T-helper 17 cell (primary cell): ENCODE measurements at regions not wholly inside any gene's neighbourhood (a gene's known extent, or its start where the extent isn't known, plus 50 kb on each side); places are given as distances from the start of the nearest gene placed in this dataset.

Experiments
- ATAC-seq: fragments of 150-1000 bp; cut with Tn5 transposase; 2 replicates; pipeline ENCODE4 v1.10.0; 2021; ENCODE audit warnings: mild to moderate bottlenecking, moderate library complexity
- DNase-seq, 3 donors: peaks; one replicate each; pipeline versions ENCODE4 v3.0.0 to v3.0.0-alpha.2; 2020 to 2021
- H3K9me3 ChIP-seq: one replicate; pipeline ENCODE4 v1.7.0; 2013; ENCODE audit warnings: low read length, mild to moderate bottlenecking; ENCODE audit not compliant: control insufficient read depth, poor library complexity, severe bottlenecking
- H3K27ac Mint-ChIP-seq: one replicate; pipeline ENCODE4 v1.8.0; 2022; ENCODE audit warnings: mild to moderate bottlenecking, moderate library complexity, mixed read lengths
- H3K27me3 Mint-ChIP-seq: one replicate; pipeline ENCODE4 v1.8.0; 2022; ENCODE audit warnings: mixed read lengths
- H3K36me3 Mint-ChIP-seq: one replicate; pipeline ENCODE4 v1.8.0; 2022; ENCODE audit warnings: low read depth, mixed read lengths
- H3K4me1 Mint-ChIP-seq: one replicate; pipeline ENCODE4 v1.8.0; 2022; ENCODE audit warnings: mild to moderate bottlenecking, mixed read lengths
- H3K4me3 Mint-ChIP-seq: one replicate; pipeline ENCODE4 v1.8.0; 2022; ENCODE audit warnings: mild to moderate bottlenecking, moderate library complexity, mixed read lengths

DNA sequence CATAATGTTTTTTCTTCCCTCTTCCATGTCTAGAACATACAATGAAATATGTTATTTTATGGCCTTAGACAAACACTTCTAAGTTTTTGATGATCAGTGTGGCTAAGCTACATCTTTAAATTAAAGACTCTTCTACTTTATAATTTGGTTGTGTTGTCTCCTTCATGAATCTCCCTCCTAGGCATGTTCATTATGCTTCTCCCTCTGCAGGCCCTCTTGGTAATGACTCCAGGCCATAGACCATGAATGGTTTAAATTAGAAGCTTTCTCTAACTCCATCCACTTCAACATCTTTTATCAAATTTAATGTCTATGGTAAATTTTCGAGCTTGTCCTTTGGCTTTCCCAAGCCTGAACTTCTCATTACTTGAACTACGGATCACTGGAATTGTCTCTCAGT, 342.7 kb upstream of the ADAMTS16 start:
- H3K9me3 ChIP-seq = peaks cover 4% of the 10 kb centered on the region
- Mint-ChIP-seq H3K27ac (no peak overlapping the region), H3K4me1 (no peaks in the 10 kb centered on the region), H3K36me3 (no peaks in the 10 kb centered on the region), H3K4me3 (no peak overlapping the region), H3K27me3 (no peaks in the 10 kb centered on the region)
- DNase-seq (no peak), ATAC-seq (no peak)

- H3K27me3 Mint-ChIP-seq = no peaks in the 10 kb centered on the region
- H3K27ac Mint-ChIP-seq = no peak overlapping the region
- no peak overlapping the region for H3K4me3 Mint-ChIP-seq
- H3K4me1 Mint-ChIP-seq = no peaks in the 10 kb centered on the region
- H3K9me3 ChIP-seq = peaks cover 4% of the 10 kb centered on the region
- no peaks in the 10 kb centered on the region for H3K36me3 Mint-ChIP-seq
- DNase-seq (no peak), ATAC-seq (no peak)
These were observed 338.1 kb upstream of the ADAMTS16 start for GRCh38 chr5:4802044-4802443.

GRCh38 chr5:4804691-4805360, 335.3 kb upstream of the ADAMTS16 start:
- no peaks in the 10 kb centered on the region for H3K36me3 Mint-ChIP-seq
- no peaks in the 10 kb centered on the region for H3K27me3 Mint-ChIP-seq
- ATAC-seq = no peak
- no peak overlapping the region for H3K4me3 Mint-ChIP-seq
- no peaks in the 10 kb centered on the region for H3K4me1 Mint-ChIP-seq
- H3K27ac Mint-ChIP-seq = no peak overlapping the region
- DNase-seq = no peak
- H3K9me3 ChIP-seq = peaks cover under 1% of the 10 kb centered on the region

DNA sequence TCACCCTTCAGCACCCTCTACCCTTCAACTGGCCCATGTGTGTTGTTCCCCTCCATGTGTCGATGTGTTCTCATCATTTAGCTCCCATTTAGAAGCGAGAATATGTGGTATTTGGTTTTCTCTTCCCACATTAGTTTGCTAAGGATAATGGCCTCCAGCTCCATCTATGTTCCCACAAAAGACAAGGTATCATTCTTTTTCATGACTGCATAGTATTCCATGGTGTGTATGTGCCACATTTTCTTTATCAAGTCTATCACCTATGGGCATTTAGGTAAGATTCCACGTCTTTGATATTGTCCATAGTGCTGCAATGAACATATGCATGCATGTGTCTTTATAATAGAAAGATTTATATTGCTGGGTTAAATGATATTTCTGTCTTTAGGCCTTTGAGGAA, 325.1 kb upstream of the ADAMTS16 start:
- Mint-ChIP-seq H3K36me3 (no peaks in the 10 kb centered on the region), H3K27me3 (no peaks in the 10 kb centered on the region), H3K4me3 (no peak overlapping the region), H3K27ac (no peak overlapping the region), H3K4me1 (no peaks in the 10 kb centered on the region)
- DNase-seq (no peak), ATAC-seq (no peak)
- no peaks in the 10 kb centered on the region for H3K9me3 ChIP-seq

DNA sequence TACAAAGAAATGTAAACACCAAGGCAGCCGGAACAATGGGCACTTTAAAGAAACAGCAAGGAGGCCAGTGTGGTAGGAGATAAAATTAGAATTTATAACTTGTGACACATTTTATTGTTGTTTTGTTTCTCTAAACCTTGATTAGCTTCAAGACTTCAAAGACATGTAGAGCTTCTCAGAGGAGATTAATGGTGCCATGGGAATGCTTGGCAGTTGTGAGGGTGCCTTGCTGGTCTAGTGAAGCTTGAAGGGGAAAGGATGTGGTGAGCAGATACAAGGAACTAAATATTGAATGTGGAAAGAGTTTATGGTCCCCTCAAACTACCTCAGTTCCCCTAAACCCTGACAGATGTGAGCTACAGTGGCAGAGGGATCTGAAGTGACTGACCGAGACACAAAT, 322.4 kb upstream of the ADAMTS16 start:
- ATAC-seq (no peak), DNase-seq (no peak)
- H3K4me1 Mint-ChIP-seq = no peaks in the 10 kb centered on the region
- no peaks in the 10 kb centered on the region for H3K27me3 Mint-ChIP-seq
- no peaks in the 10 kb centered on the region for H3K36me3 Mint-ChIP-seq
- no peaks in the 10 kb centered on the region for H3K9me3 ChIP-seq
- no peak overlapping the region for H3K4me3 Mint-ChIP-seq
- H3K27ac Mint-ChIP-seq = no peak overlapping the region

GRCh38 chr5:4831325-4831724, 308.8 kb upstream of the ADAMTS16 start:
- no peaks in the 10 kb centered on the region for H3K27me3 Mint-ChIP-seq
- no peak overlapping the region for H3K27ac Mint-ChIP-seq
- H3K9me3 ChIP-seq = no peaks in the 10 kb centered on the region
- H3K36me3 Mint-ChIP-seq = no peaks in the 10 kb centered on the region
- DNase-seq = no peak
- H3K4me1 Mint-ChIP-seq = no peaks in the 10 kb centered on the region
- no peak for ATAC-seq
- no peak overlapping the region for H3K4me3 Mint-ChIP-seq

GRCh38 chr5:4832471-4832870, 307.7 kb upstream of the ADAMTS16 start:
- Mint-ChIP-seq H3K4me1 (no peaks in the 10 kb centered on the region), H3K27ac (no peak overlapping the region), H3K4me3 (no peak overlapping the region), H3K36me3 (no peaks in the 10 kb centered on the region), H3K27me3 (no peaks in the 10 kb centered on the region)
- ATAC-seq (no peak), DNase-seq (no peak)
- no peaks in the 10 kb centered on the region for H3K9me3 ChIP-seq

- H3K27me3 Mint-ChIP-seq = no peaks in the 10 kb centered on the region
- DNase-seq (no peak), ATAC-seq (no peak)
- no peaks in the 10 kb centered on the region for H3K4me1 Mint-ChIP-seq
- no peak overlapping the region for H3K4me3 Mint-ChIP-seq
- no peaks in the 10 kb centered on the region for H3K36me3 Mint-ChIP-seq
- H3K9me3 ChIP-seq = no peaks in the 10 kb centered on the region
- no peak overlapping the region for H3K27ac Mint-ChIP-seq
These were observed 306.9 kb upstream of the ADAMTS16 start for GRCh38 chr5:4833104-4833738.

GRCh38 chr5:4837489-4838058, 302.6 kb upstream of the ADAMTS16 start:
- peaks cover 2% of the 10 kb centered on the region for H3K9me3 ChIP-seq
- Mint-ChIP-seq H3K27ac (no peak overlapping the region), H3K4me1 (no peaks in the 10 kb centered on the region), H3K27me3 (no peaks in the 10 kb centered on the region), H3K4me3 (no peak overlapping the region), H3K36me3 (no peaks in the 10 kb centered on the region)
- DNase-seq (no peak), ATAC-seq (no peak)

- no peak for DNase-seq
- no peak overlapping the region for H3K4me3 Mint-ChIP-seq
- no peak for ATAC-seq
- H3K27me3 Mint-ChIP-seq = no peaks in the 10 kb centered on the region
- H3K4me1 Mint-ChIP-seq = no peaks in the 10 kb centered on the region
- H3K27ac Mint-ChIP-seq = no peak overlapping the region
- peaks cover 3% of the 10 kb centered on the region for H3K9me3 ChIP-seq
- H3K36me3 Mint-ChIP-seq = no peaks in the 10 kb centered on the region
These were observed 294.9 kb upstream of the ADAMTS16 start for GRCh38 chr5:4845221-4845620.

DNA sequence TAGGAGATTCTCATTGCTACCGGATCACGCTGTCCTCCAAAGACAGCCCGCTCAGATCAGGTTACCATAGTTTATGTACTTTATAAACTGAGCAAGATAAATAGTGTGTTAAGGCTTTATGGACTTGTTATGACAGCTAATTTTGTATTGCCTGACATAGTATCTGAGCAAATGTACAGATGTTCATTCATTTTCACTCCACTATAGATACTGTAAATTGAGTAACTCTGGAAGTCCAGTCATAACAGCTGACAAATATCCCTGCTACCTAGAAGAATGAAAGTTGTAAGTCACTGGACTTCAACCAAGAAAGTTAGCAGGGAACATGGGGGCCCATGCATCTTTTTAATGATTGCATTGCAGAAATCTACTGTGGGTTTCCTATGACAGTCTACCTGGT, 292.4 kb upstream of the ADAMTS16 start:
- Mint-ChIP-seq H3K27me3 (no peaks in the 10 kb centered on the region), H3K27ac (no peak overlapping the region), H3K4me3 (no peak overlapping the region), H3K36me3 (no peaks in the 10 kb centered on the region), H3K4me1 (no peaks in the 10 kb centered on the region)
- no peak for DNase-seq
- no peak for ATAC-seq
- no peaks in the 10 kb centered on the region for H3K9me3 ChIP-seq

DNA sequence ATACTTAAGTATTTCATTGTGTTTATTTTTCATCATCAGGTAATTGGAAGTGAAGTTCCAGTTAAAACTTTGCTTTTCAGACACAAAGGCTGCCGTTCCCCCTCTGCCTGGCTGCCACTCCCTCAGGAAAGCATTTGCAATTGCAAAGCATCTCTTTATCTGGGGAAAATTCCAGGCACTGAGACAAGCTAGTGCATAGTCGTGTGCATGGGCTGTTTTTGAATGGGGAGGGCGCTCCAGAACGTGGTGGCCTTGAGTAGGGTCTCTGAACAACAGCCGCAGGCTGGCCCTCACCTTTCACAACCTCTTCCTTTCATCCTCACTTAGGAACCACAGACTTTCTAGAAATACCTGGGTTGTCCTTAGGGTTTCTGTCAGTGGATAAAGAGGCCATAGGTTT, 285.1 kb upstream of the ADAMTS16 start:
- Mint-ChIP-seq H3K27ac (no peak overlapping the region), H3K36me3 (no peaks in the 10 kb centered on the region), H3K27me3 (no peaks in the 10 kb centered on the region), H3K4me3 (no peak overlapping the region), H3K4me1 (no peaks in the 10 kb centered on the region)
- DNase-seq (no peak), ATAC-seq (no peak)
- H3K9me3 ChIP-seq = no peaks in the 10 kb centered on the region

GRCh38 chr5:4855880-4856279, 284.2 kb upstream of the ADAMTS16 start:
- no peaks in the 10 kb centered on the region for H3K27me3 Mint-ChIP-seq
- ATAC-seq (no peak), DNase-seq (no peak)
- H3K27ac Mint-ChIP-seq = no peak overlapping the region
- H3K4me3 Mint-ChIP-seq = no peak overlapping the region
- no peaks in the 10 kb centered on the region for H3K9me3 ChIP-seq
- H3K36me3 Mint-ChIP-seq = no peaks in the 10 kb centered on the region
- H3K4me1 Mint-ChIP-seq = no peaks in the 10 kb centered on the region

DNA sequence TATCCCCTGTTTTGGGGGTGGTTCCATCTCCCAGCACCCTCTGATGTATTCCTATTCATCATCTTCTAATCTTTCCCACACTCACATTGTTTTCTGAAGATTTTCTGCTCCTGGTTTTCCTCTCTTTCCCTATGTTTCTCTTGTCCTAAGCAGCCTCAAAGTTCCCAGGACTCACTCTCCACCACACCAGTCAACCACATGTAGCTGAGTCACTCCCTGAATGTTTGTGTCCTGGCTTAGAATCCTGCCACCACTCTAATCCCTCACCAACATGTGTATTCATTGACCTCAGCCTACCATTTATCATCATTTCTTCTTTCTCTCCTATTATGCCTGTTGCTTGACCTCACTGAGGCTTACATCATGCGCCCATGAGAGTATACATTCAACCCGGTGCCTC, 282.4 kb upstream of the ADAMTS16 start:
- H3K36me3 Mint-ChIP-seq = no peaks in the 10 kb centered on the region
- H3K27ac Mint-ChIP-seq = no peak overlapping the region
- DNase-seq (no peak), ATAC-seq (no peak)
- no peak overlapping the region for H3K4me3 Mint-ChIP-seq
- no peaks in the 10 kb centered on the region for H3K27me3 Mint-ChIP-seq
- no peaks in the 10 kb centered on the region for H3K9me3 ChIP-seq
- H3K4me1 Mint-ChIP-seq = no peaks in the 10 kb centered on the region
